A673 (cell line): ENCODE measurements at regions not wholly inside any gene's neighbourhood (a gene's known extent, or its start where the extent isn't known, plus 50 kb on each side); places are given as distances from the start of the nearest gene placed in this dataset.

Experiments used
- BruUV-seq: library from RNA; stranded (reverse); fragments of 400-500 nt; replicated peaks from 2 replicates; lab custom pipeline; 2021; lab: Mats Ljungman, UMichigan
- CTCF ChIA-PET: fragments of 300-600 bp; sonication (Branson Sonifier 250); formaldehyde crosslinking; loops from one replicate; lab custom pipeline; 2022; ENCODE audit warnings: antibody characterized with exemption; lab: Charles Lee
- POLR2A ChIA-PET: fragments of 300-600 bp; sonication (Branson Sonifier 250); formaldehyde crosslinking; loops from one replicate; lab custom pipeline; 2022; ENCODE audit warnings: antibody characterized with exemption; ENCODE audit not compliant: low non-redundant PET; lab: Charles Lee
- DNase-seq: peaks from one replicate; pipeline ENCODE4 v3.0.0-alpha.2; 2015; ENCODE audit warnings: low spot score
- H3K27ac ChIP-seq: fragments of 200-600 bp; sonication (generic); 2 replicates; pipeline ENCODE4 v1.5.1; 2016; ENCODE audit warnings: mixed run types, low read depth, mild to moderate bottlenecking, mixed read lengths, antibody characterized with exemption, low read length; ENCODE audit not compliant: poor library complexity, severe bottlenecking
- H3K27me3 ChIP-seq: fragments of 200-600 bp; sonication (generic); replicated peaks from 2 replicates; pipeline ENCODE4 v1.6.1; 2017; ENCODE audit warnings: mixed run types, low read depth, mild to moderate bottlenecking, mixed read lengths, antibody characterized with exemption, low read length; ENCODE audit not compliant: insufficient read depth, poor library complexity
- H3K36me3 ChIP-seq: fragments of 200-600 bp; sonication (generic); 2 replicates; pipeline ENCODE4 v1.6.1; 2016; ENCODE audit warnings: mixed run types, mild to moderate bottlenecking, mixed read lengths, antibody characterized with exemption, low read length; ENCODE audit not compliant: insufficient read depth, poor library complexity, severe bottlenecking
- H3K4me1 ChIP-seq: fragments of 200-600 bp; sonication (generic); 2 replicates; pipeline ENCODE4 v1.6.1; 2017; ENCODE audit warnings: mixed run types, mild to moderate bottlenecking, mixed read lengths, antibody characterized with exemption, low read length; ENCODE audit not compliant: insufficient read depth, poor library complexity, severe bottlenecking
- H3K4me3 ChIP-seq: fragments of 200-600 bp; sonication (generic); 2 replicates; pipeline ENCODE4 v1.5.1; 2016; ENCODE audit warnings: low read depth, mixed run types, mild to moderate bottlenecking, mixed read lengths, low read length; ENCODE audit not compliant: poor library complexity, severe bottlenecking
- H3K9me3 ChIP-seq: fragments of 200-600 bp; sonication (generic); 2 replicates; pipeline ENCODE4 v1.6.1; 2016; ENCODE audit warnings: mixed run types, low read depth, mild to moderate bottlenecking, mixed read lengths, antibody characterized with exemption, low read length; ENCODE audit not compliant: poor library complexity, severe bottlenecking
- CTCF ChIP-seq: fragments of 300-800, 200-600 bp; sonication (generic); conservative IDR thresholded peaks from 2 replicates; pipeline ENCODE4 v1.5.1; 2017; ENCODE audit warnings: low read depth, mild to moderate bottlenecking, antibody characterized with exemption, low read length, moderate library complexity, mixed read lengths
- EZH2 ChIP-seq: fragments of 200-600 bp; sonication (generic); IDR thresholded peaks from 2 replicates; pipeline ENCODE4 v1.6.1; 2017; ENCODE audit warnings: borderline replicate concordance, low read depth, mild to moderate bottlenecking, mixed read lengths, antibody characterized with exemption, low read length; ENCODE audit not compliant: poor library complexity, severe bottlenecking
- intact Hi-C: fragments of 100-400 bp; cut with micrococcal nuclease; formaldehyde crosslinking; loops from one replicate; pipeline ENCODE4 v1.10.0; 2022; ENCODE audit not compliant: unreplicated experiment

GRCh38 chr21:35602811-35603362 is 457.4 kb downstream of the SETD4 start:
- TF ChIP-seq EZH2 (no peak), CTCF (no peak)
- no peaks in the 10 kb centered on the region for H3K36me3 ChIP-seq
- CTCF ChIA-PET: no interaction called here
- no peak for DNase-seq
- H3K4me3 ChIP-seq: no peak overlapping the region
- H3K27me3 ChIP-seq: peaks cover 49% of the 10 kb centered on the region
- intact Hi-C loops: no loop called here
- H3K27ac ChIP-seq: no peak overlapping the region
- POLR2A ChIA-PET: no interaction called here
- BruUV-seq: no TSS peak
- no peaks in the 10 kb centered on the region for H3K4me1 ChIP-seq
- no peaks in the 10 kb centered on the region for H3K9me3 ChIP-seq

- Histone ChIP-seq H3K9me3 (no peaks in the 10 kb centered on the region), H3K27me3 (peaks cover 38% of the 10 kb centered on the region), H3K27ac (no peak overlapping the region), H3K4me3 (no peak overlapping the region), H3K36me3 (no peaks in the 10 kb centered on the region), H3K4me1 (no peaks in the 10 kb centered on the region)
- intact Hi-C loops: no loop called here
- BruUV-seq: no TSS peak
- CTCF ChIA-PET: no interaction called here
- DNase-seq: no peak
- POLR2A ChIA-PET: no interaction called here
- TF ChIP-seq EZH2 (no peak), CTCF (no peak)
Observed at GRCh38 chr21:35601211-35601610, 459.1 kb downstream of the SETD4 start.

DNA sequence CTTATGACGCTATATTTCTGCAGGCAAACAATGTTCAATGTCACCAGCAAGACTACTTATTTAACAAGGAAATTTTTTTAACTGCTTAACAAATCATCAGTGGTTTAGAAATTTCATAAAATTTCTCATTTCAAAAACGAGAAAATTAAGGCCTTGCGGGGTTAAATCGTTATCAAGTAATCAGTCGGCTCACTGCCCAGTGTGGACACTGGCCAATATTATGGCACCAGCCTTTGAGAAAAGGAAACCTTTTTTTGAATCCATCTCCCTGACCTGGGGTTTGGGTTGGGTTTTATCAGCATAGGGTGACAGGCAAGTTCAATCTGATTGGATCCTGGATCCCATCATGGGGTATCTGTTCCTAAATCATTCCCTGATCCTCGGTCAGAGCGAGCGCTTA is 461.2 kb downstream of the SETD4 start:
- no peak overlapping the region for H3K27ac ChIP-seq
- POLR2A ChIA-PET: no interaction called here
- H3K9me3 ChIP-seq: no peaks in the 10 kb centered on the region
- TF ChIP-seq EZH2 (no peak), CTCF (no peak)
- no peaks in the 10 kb centered on the region for H3K36me3 ChIP-seq
- H3K27me3 ChIP-seq: peaks cover 32% of the 10 kb centered on the region
- no TSS peak for BruUV-seq
- intact Hi-C loops: no loop called here
- H3K4me3 ChIP-seq: no peak overlapping the region
- H3K4me1 ChIP-seq: no peaks in the 10 kb centered on the region
- CTCF ChIA-PET: no interaction called here
- no peak for DNase-seq
